ENCODE measurements at regions not wholly inside any gene's neighbourhood (a gene's known extent, or its start where the extent isn't known, plus 50 kb on each side); places are given as distances from the start of the nearest gene placed in this dataset.

GRCh38 chr17:71232801-71233559 lies 887.8 kb upstream of the SOX9 start:
- no peak for TF ChIP-seq MAX (IDR thresholded peaks at IDR 0.05)
- TF ChIP-seq, protein P1, sequence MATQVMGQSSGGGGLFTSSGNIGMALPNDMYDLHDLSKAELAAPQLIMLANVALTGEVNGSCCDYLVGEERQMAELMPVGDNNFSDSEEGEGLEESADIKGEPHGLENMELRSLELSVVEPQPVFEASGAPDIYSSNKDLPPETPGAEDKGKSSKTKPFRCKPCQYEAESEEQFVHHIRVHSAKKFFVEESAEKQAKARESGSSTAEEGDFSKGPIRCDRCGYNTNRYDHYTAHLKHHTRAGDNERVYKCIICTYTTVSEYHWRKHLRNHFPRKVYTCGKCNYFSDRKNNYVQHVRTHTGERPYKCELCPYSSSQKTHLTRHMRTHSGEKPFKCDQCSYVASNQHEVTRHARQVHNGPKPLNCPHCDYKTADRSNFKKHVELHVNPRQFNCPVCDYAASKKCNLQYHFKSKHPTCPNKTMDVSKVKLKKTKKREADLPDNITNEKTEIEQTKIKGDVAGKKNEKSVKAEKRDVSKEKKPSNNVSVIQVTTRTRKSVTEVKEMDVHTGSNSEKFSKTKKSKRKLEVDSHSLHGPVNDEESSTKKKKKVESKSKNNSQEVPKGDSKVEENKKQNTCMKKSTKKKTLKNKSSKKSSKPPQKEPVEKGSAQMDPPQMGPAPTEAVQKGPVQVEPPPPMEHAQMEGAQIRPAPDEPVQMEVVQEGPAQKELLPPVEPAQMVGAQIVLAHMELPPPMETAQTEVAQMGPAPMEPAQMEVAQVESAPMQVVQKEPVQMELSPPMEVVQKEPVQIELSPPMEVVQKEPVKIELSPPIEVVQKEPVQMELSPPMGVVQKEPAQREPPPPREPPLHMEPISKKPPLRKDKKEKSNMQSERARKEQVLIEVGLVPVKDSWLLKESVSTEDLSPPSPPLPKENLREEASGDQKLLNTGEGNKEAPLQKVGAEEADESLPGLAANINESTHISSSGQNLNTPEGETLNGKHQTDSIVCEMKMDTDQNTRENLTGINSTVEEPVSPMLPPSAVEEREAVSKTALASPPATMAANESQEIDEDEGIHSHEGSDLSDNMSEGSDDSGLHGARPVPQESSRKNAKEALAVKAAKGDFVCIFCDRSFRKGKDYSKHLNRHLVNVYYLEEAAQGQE (IDR thresholded peaks at IDR 0.05; ENCODE audit: low read depth) = no peak
- TF ChIP-seq TAF1 (IDR thresholded peaks at IDR 0.05; ENCODE audit: low read depth) = no peak
- no peak for TF ChIP-seq CREB1 (IDR thresholded peaks at IDR 0.05; ENCODE audit: low read depth)
- no peak for TF ChIP-seq CEBPB (IDR thresholded peaks at IDR 0.05)
- no peak for TF ChIP-seq EGR1 (IDR thresholded peaks at IDR 0.05)
- TF ChIP-seq RAD21 (IDR thresholded peaks at IDR 0.05; ENCODE audit: low read depth) = no peak
- no peak for TF ChIP-seq YY1 (IDR thresholded peaks at IDR 0.05; ENCODE audit: low read depth)
- no peak for TF ChIP-seq EP300 (IDR thresholded peaks at IDR 0.05; ENCODE audit: borderline replicate concordance)
- no peak for TF ChIP-seq ZBTB7A (IDR thresholded peaks at IDR 0.05; ENCODE audit: low read depth)
- TF ChIP-seq TCF12 (IDR thresholded peaks at IDR 0.05; ENCODE audit: low read depth) = no peak
- TF ChIP-seq USF1 (IDR thresholded peaks at IDR 0.05) = no peak
- no peak for TF ChIP-seq FOXM1 (IDR thresholded peaks at IDR 0.05; ENCODE audit: borderline replicate concordance, low read depth)
- no peak for TF ChIP-seq NFIC (IDR thresholded peaks at IDR 0.05)
